ENCODE measurements at regions not wholly inside any gene's neighbourhood (a gene's known extent, or its start where the extent isn't known, plus 50 kb on each side); places are given as distances from the start of the nearest gene placed in this dataset.
"Not testable (repeated sequence)": the region's sequence is repeated elsewhere in the genome, so short reads cannot be mapped to it uniquely, and the experiment has no call there.

DNA sequence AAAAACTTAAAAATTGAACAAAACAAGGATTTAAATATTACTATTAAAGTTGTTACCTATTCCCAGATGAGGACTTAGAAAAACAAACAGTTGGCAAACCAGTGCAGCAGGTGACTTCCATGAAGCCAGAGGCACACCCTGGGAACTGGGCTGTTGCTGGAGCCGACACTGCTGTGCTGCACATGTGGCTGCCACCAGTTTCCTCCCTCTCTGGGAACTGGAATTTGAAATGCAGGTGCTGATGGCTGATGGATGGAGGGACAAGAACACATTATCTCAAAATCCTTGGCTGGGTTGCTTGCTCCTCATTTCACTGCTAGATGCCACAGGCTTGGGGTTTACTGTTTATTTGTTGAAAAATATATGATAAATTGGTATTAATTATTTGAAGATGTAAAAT lies 471.2 kb upstream of the NDN start:
- TF ChIP-seq, protein P1, sequence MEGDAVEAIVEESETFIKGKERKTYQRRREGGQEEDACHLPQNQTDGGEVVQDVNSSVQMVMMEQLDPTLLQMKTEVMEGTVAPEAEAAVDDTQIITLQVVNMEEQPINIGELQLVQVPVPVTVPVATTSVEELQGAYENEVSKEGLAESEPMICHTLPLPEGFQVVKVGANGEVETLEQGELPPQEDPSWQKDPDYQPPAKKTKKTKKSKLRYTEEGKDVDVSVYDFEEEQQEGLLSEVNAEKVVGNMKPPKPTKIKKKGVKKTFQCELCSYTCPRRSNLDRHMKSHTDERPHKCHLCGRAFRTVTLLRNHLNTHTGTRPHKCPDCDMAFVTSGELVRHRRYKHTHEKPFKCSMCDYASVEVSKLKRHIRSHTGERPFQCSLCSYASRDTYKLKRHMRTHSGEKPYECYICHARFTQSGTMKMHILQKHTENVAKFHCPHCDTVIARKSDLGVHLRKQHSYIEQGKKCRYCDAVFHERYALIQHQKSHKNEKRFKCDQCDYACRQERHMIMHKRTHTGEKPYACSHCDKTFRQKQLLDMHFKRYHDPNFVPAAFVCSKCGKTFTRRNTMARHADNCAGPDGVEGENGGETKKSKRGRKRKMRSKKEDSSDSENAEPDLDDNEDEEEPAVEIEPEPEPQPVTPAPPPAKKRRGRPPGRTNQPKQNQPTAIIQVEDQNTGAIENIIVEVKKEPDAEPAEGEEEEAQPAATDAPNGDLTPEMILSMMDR (IDR thresholded peaks at IDR 0.05) = not testable (repeated sequence)
- TF ChIP-seq POLR2A (IDR thresholded peaks at IDR 0.05) = not testable (repeated sequence)

Data from breast epithelium (tissue), 3 donors.